ENCODE measurements at regions not wholly inside any gene's neighbourhood (a gene's known extent, or its start where the extent isn't known, plus 50 kb on each side); places are given as distances from the start of the nearest gene placed in this dataset.
"Not testable (repeated sequence)": the region's sequence is repeated elsewhere in the genome, so short reads cannot be mapped to it uniquely, and the experiment has no call there.

DNA sequence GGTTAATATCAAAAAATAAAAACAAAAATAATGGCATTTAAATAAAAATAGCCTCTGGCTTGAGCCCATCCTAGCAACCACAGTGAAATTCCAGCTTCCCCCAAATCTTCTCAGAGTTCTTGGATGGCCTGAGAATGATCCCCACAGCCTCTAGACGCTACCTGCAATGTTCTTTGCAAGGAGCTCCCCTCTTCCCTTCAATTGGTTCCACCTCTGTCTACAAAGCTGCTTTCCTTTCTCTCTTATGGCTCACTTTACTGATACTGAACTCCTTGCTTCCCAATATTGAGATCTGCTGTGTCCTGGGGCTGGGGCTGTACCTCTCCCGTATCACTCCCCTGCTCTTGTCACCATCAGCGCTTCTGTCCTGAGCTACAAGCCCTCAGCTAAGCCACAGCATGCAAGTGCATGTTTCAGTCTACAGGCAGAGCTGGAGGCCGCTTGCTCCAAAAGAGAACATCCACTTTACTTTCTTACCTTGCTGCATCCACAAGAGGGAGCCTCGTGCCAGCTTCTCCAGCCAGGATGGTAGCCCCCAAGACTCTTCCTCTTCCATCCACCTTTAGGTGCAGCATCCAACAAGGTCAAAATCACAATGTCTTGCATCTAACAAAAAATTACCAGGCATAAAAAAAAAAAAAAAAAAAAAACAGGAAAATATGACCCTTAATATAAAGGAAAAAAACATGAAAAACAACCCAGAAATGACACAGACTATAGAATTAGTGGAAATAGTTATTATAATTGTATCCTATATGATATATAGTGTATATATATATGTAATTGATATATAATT is 57.4 kb upstream of the PRSS3 start:
- no peak overlapping the region for H3K9ac ChIP-seq (ENCODE audit: extremely low read depth, low read length, poor library complexity, severe bottlenecking)
- H3K9me3 ChIP-seq (ENCODE audit: control insufficient read depth, low read length) = no peaks in the 10 kb centered on the region
- TF ChIP-seq, protein P1, sequence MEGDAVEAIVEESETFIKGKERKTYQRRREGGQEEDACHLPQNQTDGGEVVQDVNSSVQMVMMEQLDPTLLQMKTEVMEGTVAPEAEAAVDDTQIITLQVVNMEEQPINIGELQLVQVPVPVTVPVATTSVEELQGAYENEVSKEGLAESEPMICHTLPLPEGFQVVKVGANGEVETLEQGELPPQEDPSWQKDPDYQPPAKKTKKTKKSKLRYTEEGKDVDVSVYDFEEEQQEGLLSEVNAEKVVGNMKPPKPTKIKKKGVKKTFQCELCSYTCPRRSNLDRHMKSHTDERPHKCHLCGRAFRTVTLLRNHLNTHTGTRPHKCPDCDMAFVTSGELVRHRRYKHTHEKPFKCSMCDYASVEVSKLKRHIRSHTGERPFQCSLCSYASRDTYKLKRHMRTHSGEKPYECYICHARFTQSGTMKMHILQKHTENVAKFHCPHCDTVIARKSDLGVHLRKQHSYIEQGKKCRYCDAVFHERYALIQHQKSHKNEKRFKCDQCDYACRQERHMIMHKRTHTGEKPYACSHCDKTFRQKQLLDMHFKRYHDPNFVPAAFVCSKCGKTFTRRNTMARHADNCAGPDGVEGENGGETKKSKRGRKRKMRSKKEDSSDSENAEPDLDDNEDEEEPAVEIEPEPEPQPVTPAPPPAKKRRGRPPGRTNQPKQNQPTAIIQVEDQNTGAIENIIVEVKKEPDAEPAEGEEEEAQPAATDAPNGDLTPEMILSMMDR (conservative IDR thresholded peaks at IDR 0.05) = peak; percentile 87
- no peak overlapping the region for H3K4me3 Mint-ChIP-seq
- H3K4me3 ChIP-seq (ENCODE audit: low read length) = no peak overlapping the region
- H3K4me1 Mint-ChIP-seq = no peaks in the 10 kb centered on the region
- no peaks in the 10 kb centered on the region for H3K36me3 Mint-ChIP-seq (ENCODE audit: low read depth)
- no peak overlapping the region for H3K27ac Mint-ChIP-seq
- H3K27ac ChIP-seq (ENCODE audit: low read depth, low read length) = no peak overlapping the region
- no peaks in the 10 kb centered on the region for H3K4me1 ChIP-seq (ENCODE audit: control insufficient read depth, insufficient read depth, low read length)
- 25 to 30% methylated on average over 2 to 5 of the region's 5 CpGs for WGBS, 2 experiments (ENCODE audit: insufficient coverage in 1 of 2, insufficient read length in 1 of 2)
- no peaks in the 10 kb centered on the region for H3K27me3 ChIP-seq (ENCODE audit: control insufficient read depth, insufficient read depth, low read length, poor library complexity, severe bottlenecking)
- H3K27me3 Mint-ChIP-seq (ENCODE audit: insufficient read depth) = peaks cover 6% of the 10 kb centered on the region
- no peaks in the 10 kb centered on the region for H3K9me3 Mint-ChIP-seq
- H3K36me3 ChIP-seq (ENCODE audit: control insufficient read depth, insufficient read depth, low read length) = no peaks in the 10 kb centered on the region
- DNase-seq = peak; percentile 88

DNA sequence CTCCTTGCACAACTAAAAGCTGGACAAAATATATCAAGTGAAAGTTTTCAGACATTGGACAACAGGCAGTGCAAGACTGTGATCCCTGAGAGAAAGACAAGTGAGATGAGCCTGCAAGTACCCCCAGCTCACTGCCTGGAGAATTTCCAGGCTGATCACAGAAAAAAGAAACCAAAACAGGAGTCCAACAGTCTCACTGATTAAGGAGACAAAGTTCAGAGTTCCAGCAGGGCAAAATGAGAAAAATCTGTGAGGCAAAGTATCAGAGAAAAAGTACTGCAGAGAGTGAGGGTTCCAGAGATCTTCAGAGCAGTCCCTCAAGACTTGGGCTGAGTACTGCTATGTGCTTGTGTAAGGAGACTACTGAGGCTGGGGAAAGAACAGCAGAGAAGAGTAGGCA is 56.0 kb upstream of the PRSS3 start:
- Histone ChIP-seq H3K27me3 (ENCODE audit: control insufficient read depth, insufficient read depth, low read length, poor library complexity, severe bottlenecking) (no peaks in the 10 kb centered on the region), H3K4me1 (ENCODE audit: control insufficient read depth, insufficient read depth, low read length) (no peaks in the 10 kb centered on the region)

DNA sequence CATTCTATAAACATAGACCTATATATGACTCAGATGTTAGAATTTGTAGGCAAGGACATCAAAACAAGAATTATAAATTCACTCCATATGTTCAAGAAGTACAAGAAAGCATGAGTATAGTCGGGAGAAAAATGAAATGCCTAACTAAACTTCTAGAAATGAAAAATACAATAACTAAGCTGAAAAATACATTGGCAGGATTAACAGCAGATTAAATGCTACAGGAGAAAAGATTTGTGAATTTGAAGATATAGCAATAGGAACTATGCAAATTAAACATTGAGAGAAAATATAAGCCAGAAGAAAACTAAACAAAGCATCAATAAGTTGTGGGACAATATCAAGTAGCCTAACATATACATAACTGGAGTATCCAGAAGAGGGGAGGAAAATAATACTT is 55.3 kb upstream of the PRSS3 start:
- Mint-ChIP-seq H3K4me1 (no peaks in the 10 kb centered on the region), H3K36me3 (ENCODE audit: low read depth) (no peaks in the 10 kb centered on the region), H3K4me3 (no peak overlapping the region), H3K27me3 (ENCODE audit: insufficient read depth) (peaks cover 6% of the 10 kb centered on the region), H3K9me3 (no peaks in the 10 kb centered on the region), H3K27ac (no peak overlapping the region)
- Histone ChIP-seq H3K27ac (ENCODE audit: low read depth, low read length) (no peak overlapping the region), H3K9me3 (ENCODE audit: control insufficient read depth, low read length) (no peaks in the 10 kb centered on the region), H3K36me3 (ENCODE audit: control insufficient read depth, insufficient read depth, low read length) (no peaks in the 10 kb centered on the region), H3K4me3 (ENCODE audit: low read length) (no peak overlapping the region), H3K9ac (ENCODE audit: extremely low read depth, low read length, poor library complexity, severe bottlenecking) (no peak overlapping the region), H3K27me3 (ENCODE audit: control insufficient read depth, insufficient read depth, low read length, poor library complexity, severe bottlenecking) (no peaks in the 10 kb centered on the region), H3K4me1 (ENCODE audit: control insufficient read depth, insufficient read depth, low read length) (no peaks in the 10 kb centered on the region)
- DNase-seq = no peak
- TF ChIP-seq, protein P1 (conservative IDR thresholded peaks at IDR 0.05) = no peak
- 57% methylated on average over 1 of the region's 1 CpG; no CpG with 5 or more reads in 1 of the 2 experiments for WGBS, 2 experiments (ENCODE audit: insufficient coverage in 1 of 2, insufficient read length in 1 of 2)

More for the DNA sequence above, 56.0 kb upstream of the PRSS3 start:
- Mint-ChIP-seq H3K27ac (no peak overlapping the region), H3K4me3 (no peak overlapping the region), H3K36me3 (ENCODE audit: low read depth) (no peaks in the 10 kb centered on the region), H3K27me3 (ENCODE audit: insufficient read depth) (peaks cover 6% of the 10 kb centered on the region), H3K4me1 (no peaks in the 10 kb centered on the region), H3K9me3 (no peaks in the 10 kb centered on the region)
- Histone ChIP-seq H3K9ac (ENCODE audit: extremely low read depth, low read length, poor library complexity, severe bottlenecking) (no peak overlapping the region), H3K36me3 (ENCODE audit: control insufficient read depth, insufficient read depth, low read length) (no peaks in the 10 kb centered on the region), H3K4me3 (ENCODE audit: low read length) (no peak overlapping the region), H3K27ac (ENCODE audit: low read depth, low read length) (no peak overlapping the region), H3K9me3 (ENCODE audit: control insufficient read depth, low read length) (no peaks in the 10 kb centered on the region)
- TF ChIP-seq, protein P1 (conservative IDR thresholded peaks at IDR 0.05) = no peak
- DNase-seq = no peak

GRCh38 chr9:33740958-33741357 is 54.4 kb upstream of the PRSS3 start:
- H3K4me1 Mint-ChIP-seq; H3K27me3 Mint-ChIP-seq (ENCODE audit: insufficient read depth); H3K27ac Mint-ChIP-seq: not testable (repeated sequence)

More at GRCh38 chr9:33740958-33741357, 54.4 kb upstream of the PRSS3 start:
- not testable (repeated sequence) for H3K9me3 Mint-ChIP-seq; H3K36me3 Mint-ChIP-seq (ENCODE audit: low read depth); H3K36me3 ChIP-seq (ENCODE audit: control insufficient read depth, insufficient read depth, low read length); DNase-seq; H3K4me3 ChIP-seq (ENCODE audit: low read length); H3K9ac ChIP-seq (ENCODE audit: extremely low read depth, low read length, poor library complexity, severe bottlenecking); H3K9me3 ChIP-seq (ENCODE audit: control insufficient read depth, low read length); H3K4me1 ChIP-seq (ENCODE audit: control insufficient read depth, insufficient read depth, low read length); H3K27me3 ChIP-seq (ENCODE audit: control insufficient read depth, insufficient read depth, low read length, poor library complexity, severe bottlenecking); H3K4me3 Mint-ChIP-seq; H3K27ac ChIP-seq (ENCODE audit: low read depth, low read length)
- 79% methylated on average over 1 of the region's 1 CpG; no CpG with 5 or more reads in 1 of the 2 experiments for WGBS, 2 experiments (ENCODE audit: insufficient coverage in 1 of 2, insufficient read length in 1 of 2)

Measured in endodermal cell (in vitro differentiated cells).